H9 (cell line): ENCODE measurements at regions not wholly inside any gene's neighbourhood (a gene's known extent, or its start where the extent isn't known, plus 50 kb on each side); places are given as distances from the start of the nearest gene placed in this dataset.

Source experiments
- DNase-seq: peaks from one replicate; pipeline ENCODE4 v3.0.0-alpha.2; 2017
- H2AFZ ChIP-seq: one replicate; pipeline ENCODE4 v1.6.1; 2013; ENCODE audit warnings: mild to moderate bottlenecking, low read length, control low read depth, moderate library complexity
- H2AK5ac ChIP-seq: 2 replicates; pipeline ENCODE4 v1.6.1; 2013; ENCODE audit warnings: low read length, control low read depth, mixed read lengths; ENCODE audit not compliant: insufficient read length
- H2BK120ac ChIP-seq: one replicate; pipeline ENCODE4 v1.6.1; 2013; ENCODE audit warnings: low read depth, mild to moderate bottlenecking, low read length, control low read depth, inconsistent platforms; ENCODE audit not compliant: poor library complexity, severe bottlenecking
- H2BK12ac ChIP-seq: 2 replicates; pipeline ENCODE4 v1.6.1; 2013; ENCODE audit warnings: low read length, control low read depth, mixed read lengths, low read depth; ENCODE audit not compliant: insufficient read length
- H2BK15ac ChIP-seq: 2 replicates; pipeline ENCODE4 v1.6.1; 2013; ENCODE audit warnings: low read depth, low read length, control low read depth
- H2BK20ac ChIP-seq: one replicate; pipeline ENCODE4 v1.6.1; 2013; ENCODE audit warnings: low read depth, mild to moderate bottlenecking, low read length, control low read depth, inconsistent platforms; ENCODE audit not compliant: poor library complexity, severe bottlenecking
- H2BK5ac ChIP-seq: 2 replicates; pipeline ENCODE4 v1.6.1; 2013; ENCODE audit warnings: low read length, control low read depth, mixed read lengths; ENCODE audit not compliant: insufficient read length
- H3K14ac ChIP-seq: 2 replicates; pipeline ENCODE4 v1.6.1; 2013; ENCODE audit warnings: low read length, control low read depth; ENCODE audit not compliant: insufficient read depth
- H3K18ac ChIP-seq: 2 replicates; pipeline ENCODE4 v1.6.1; 2013; ENCODE audit warnings: low read depth, mild to moderate bottlenecking, mixed read lengths, low read length, control low read depth; ENCODE audit not compliant: insufficient read length
- H3K23ac ChIP-seq: 2 replicates; pipeline ENCODE4 v1.6.1; 2013; ENCODE audit warnings: low read length, control low read depth, mixed read lengths, low read depth; ENCODE audit not compliant: insufficient read length
- H3K23me2 ChIP-seq: 2 replicates; pipeline ENCODE4 v1.6.1; 2013; ENCODE audit warnings: low read depth, mild to moderate bottlenecking, mixed read lengths, low read length, control low read depth; ENCODE audit not compliant: insufficient read length, poor library complexity, severe bottlenecking
- H3K27ac ChIP-seq: 2 replicates; pipeline ENCODE4 v1.5.1; 2013; ENCODE audit warnings: low read length, control low read depth, mixed read lengths, low read depth; ENCODE audit not compliant: insufficient read length
- H3K27me3 ChIP-seq: 2 replicates; pipeline ENCODE4 v1.6.1; 2013; ENCODE audit warnings: low read length, control low read depth, inconsistent platforms; ENCODE audit not compliant: insufficient read depth
- H3K4ac ChIP-seq: 2 replicates; pipeline ENCODE4 v1.6.1; 2013; ENCODE audit warnings: low read depth, mild to moderate bottlenecking, control low read depth, inconsistent platforms, low read length, moderate library complexity
- H3K4me1 ChIP-seq: 2 replicates; pipeline ENCODE4 v1.6.1; 2013; ENCODE audit warnings: low read length, control low read depth, inconsistent platforms; ENCODE audit not compliant: insufficient read depth
- H3K4me2 ChIP-seq: 2 replicates; pipeline ENCODE4 v1.6.1; 2013; ENCODE audit warnings: low read length, control low read depth, mixed read lengths; ENCODE audit not compliant: insufficient read length, insufficient read depth
- H3K56ac ChIP-seq: 2 replicates; pipeline ENCODE4 v1.6.1; 2013; ENCODE audit warnings: low read depth, mild to moderate bottlenecking, mixed read lengths, low read length, control low read depth; ENCODE audit not compliant: insufficient read length
- H3K79me1 ChIP-seq: 2 replicates; pipeline ENCODE4 v1.6.1; 2013; ENCODE audit warnings: low read depth, mild to moderate bottlenecking, moderate library complexity, low read length, control low read depth, inconsistent platforms; ENCODE audit not compliant: insufficient read depth, poor library complexity, severe bottlenecking
- H3K79me2 ChIP-seq: 2 replicates; pipeline ENCODE4 v1.6.1; 2013; ENCODE audit warnings: low read length, control low read depth, inconsistent platforms; ENCODE audit not compliant: insufficient read depth
- H3K9ac ChIP-seq: 2 replicates; pipeline ENCODE4 v1.6.1; 2013; ENCODE audit warnings: low read length, control low read depth, mixed read lengths; ENCODE audit not compliant: insufficient read length; ENCODE audit errors: extremely low read depth
- H3K9me3 ChIP-seq: one replicate; pipeline ENCODE4 v1.6.1; 2013; ENCODE audit warnings: low read depth, low read length, inconsistent platforms; ENCODE audit not compliant: control insufficient read depth
- H3T11ph ChIP-seq: one replicate; pipeline ENCODE4 v1.6.1; 2013; ENCODE audit warnings: mild to moderate bottlenecking, low read length, control low read depth, inconsistent platforms
- H4K20me1 ChIP-seq: one replicate; pipeline ENCODE4 v1.6.1; 2013; ENCODE audit not compliant: control insufficient read depth, insufficient read length, insufficient read depth
- H4K5ac ChIP-seq: 2 replicates; pipeline ENCODE4 v1.6.1; 2013; ENCODE audit warnings: low read depth, mild to moderate bottlenecking, mixed read lengths, low read length, control low read depth; ENCODE audit not compliant: insufficient read length
- H4K8ac ChIP-seq: replicated peaks from 2 replicates; pipeline ENCODE4 v1.6.1; 2013; ENCODE audit warnings: low read length, control low read depth, mixed read lengths, low read depth; ENCODE audit not compliant: insufficient read length
- H4K91ac ChIP-seq: 2 replicates; pipeline ENCODE4 v1.6.1; 2013; ENCODE audit warnings: low read depth, mild to moderate bottlenecking, moderate library complexity, mixed read lengths, low read length, control low read depth; ENCODE audit not compliant: insufficient read length
- H3K27ac Mint-ChIP-seq, 3 experiments: 2 replicates in 2 of 3; 3 replicates in 1 of 3; pipeline ENCODE4 v1.8.0; 2020 to 2021; ENCODE audit warnings: mixed read lengths in 3 of 3, mild to moderate bottlenecking in 1 of 3, moderate library complexity in 1 of 3
- H3K27me3 Mint-ChIP-seq: 2 replicates; pipeline ENCODE4 v1.8.0; 2021; ENCODE audit warnings: low read depth, mild to moderate bottlenecking, moderate library complexity, mixed read lengths
- H3K36me3 Mint-ChIP-seq, 3 experiments: 2 replicates in 2 of 3; 3 replicates in 1 of 3; pipeline ENCODE4 v1.8.0; 2020 to 2021; ENCODE audit warnings: low read depth in 3 of 3, mixed read lengths in 3 of 3; ENCODE audit not compliant: insufficient read depth in 1 of 3
- H3K4me1 Mint-ChIP-seq, 2 experiments: 2 replicates each; pipeline ENCODE4 v1.8.0; 2020; ENCODE audit warnings: mixed read lengths in 2 of 2
- H3K4me3 Mint-ChIP-seq, 2 experiments: 2 replicates in 1 of 2; 3 replicates in 1 of 2; pipeline ENCODE4 v1.8.0; 2020 to 2021; ENCODE audit warnings: mild to moderate bottlenecking in 2 of 2, mixed read lengths in 2 of 2, moderate library complexity in 1 of 2
- H3K9me3 Mint-ChIP-seq, 2 experiments: 2 replicates in 1 of 2; 3 replicates in 1 of 2; pipeline ENCODE4 v1.8.0; 2020; ENCODE audit warnings: mild to moderate bottlenecking in 2 of 2, mixed read lengths in 2 of 2, moderate library complexity in 1 of 2
- TF ChIP-seq, protein P1 (sequence below): fragments of 200-600 bp; sonication (generic); conservative IDR thresholded peaks from 3 replicates; pipeline ENCODE4 v1.8.0; 2021; ENCODE audit warnings: antibody characterized with exemption, mild to moderate bottlenecking

DNA sequence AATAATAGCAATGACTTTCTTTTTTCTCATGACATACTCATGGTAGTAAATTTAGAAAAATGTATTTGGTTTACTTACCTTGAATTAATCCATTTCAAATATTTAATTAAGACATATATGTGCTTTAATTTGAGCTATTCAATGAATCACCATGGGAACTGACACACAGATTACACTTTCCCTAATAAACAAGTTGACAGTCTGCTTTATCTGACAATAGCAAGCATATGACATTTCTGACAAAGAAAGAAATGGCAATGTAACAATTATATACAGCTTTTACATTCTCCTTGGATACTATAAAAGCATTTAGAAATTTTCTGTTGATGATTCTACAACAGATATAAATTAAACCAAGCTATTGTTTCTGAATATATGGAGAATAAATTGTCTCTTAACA lies 382.5 kb downstream of the CYLC2 start:
- H3K27me3 Mint-ChIP-seq: no peaks in the 10 kb centered on the region
- no peak overlapping the region for H2BK12ac ChIP-seq
- no peak overlapping the region for H4K5ac ChIP-seq

More for the DNA sequence above, 382.5 kb downstream of the CYLC2 start:
- Histone ChIP-seq H4K8ac (no peak overlapping the region), H3K79me1 (no peaks in the 10 kb centered on the region), H2BK20ac (no peak overlapping the region), H3K14ac (no peak overlapping the region), H2BK15ac (no peak overlapping the region), H3K23ac (no peak overlapping the region), H3K56ac (no peak overlapping the region), H3K23me2 (no peaks in the 10 kb centered on the region), H2AK5ac (no peak overlapping the region), H3K4me2 (no peak overlapping the region), H3T11ph (no peak overlapping the region), H2BK5ac (no peak overlapping the region), H4K20me1 (no peaks in the 10 kb centered on the region), H3K27me3 (no peaks in the 10 kb centered on the region), H2AFZ (no peak overlapping the region), H3K9me3 (no peaks in the 10 kb centered on the region), H3K4ac (no peak overlapping the region), H2BK120ac (no peak overlapping the region), H3K4me1 (no peaks in the 10 kb centered on the region), H3K27ac (no peak overlapping the region), H3K18ac (no peak overlapping the region), H4K91ac (no peak overlapping the region), H3K79me2 (no peaks in the 10 kb centered on the region), H3K9ac (no peak overlapping the region)
- DNase-seq: no peak
- Mint-ChIP-seq H3K27ac (no peak overlapping the region), H3K4me1 (peaks cover 0 to 3% of the 10 kb centered on the region in 2 experiments; a peak in 1 of 4 replicates), H3K4me3 (no peak overlapping the region), H3K36me3 (peaks cover 0 to 4% (median 0%) of the 10 kb centered on the region in 3 experiments; a peak in 1 of 7 replicates), H3K9me3 (peaks cover 0 to 3% of the 10 kb centered on the region in 2 experiments; a peak in 1 of 5 replicates)
- TF ChIP-seq, protein P1, sequence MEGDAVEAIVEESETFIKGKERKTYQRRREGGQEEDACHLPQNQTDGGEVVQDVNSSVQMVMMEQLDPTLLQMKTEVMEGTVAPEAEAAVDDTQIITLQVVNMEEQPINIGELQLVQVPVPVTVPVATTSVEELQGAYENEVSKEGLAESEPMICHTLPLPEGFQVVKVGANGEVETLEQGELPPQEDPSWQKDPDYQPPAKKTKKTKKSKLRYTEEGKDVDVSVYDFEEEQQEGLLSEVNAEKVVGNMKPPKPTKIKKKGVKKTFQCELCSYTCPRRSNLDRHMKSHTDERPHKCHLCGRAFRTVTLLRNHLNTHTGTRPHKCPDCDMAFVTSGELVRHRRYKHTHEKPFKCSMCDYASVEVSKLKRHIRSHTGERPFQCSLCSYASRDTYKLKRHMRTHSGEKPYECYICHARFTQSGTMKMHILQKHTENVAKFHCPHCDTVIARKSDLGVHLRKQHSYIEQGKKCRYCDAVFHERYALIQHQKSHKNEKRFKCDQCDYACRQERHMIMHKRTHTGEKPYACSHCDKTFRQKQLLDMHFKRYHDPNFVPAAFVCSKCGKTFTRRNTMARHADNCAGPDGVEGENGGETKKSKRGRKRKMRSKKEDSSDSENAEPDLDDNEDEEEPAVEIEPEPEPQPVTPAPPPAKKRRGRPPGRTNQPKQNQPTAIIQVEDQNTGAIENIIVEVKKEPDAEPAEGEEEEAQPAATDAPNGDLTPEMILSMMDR: no peak
